A673 (cell line): ENCODE measurements at regions not wholly inside any gene's neighbourhood (a gene's known extent, or its start where the extent isn't known, plus 50 kb on each side); places are given as distances from the start of the nearest gene placed in this dataset.

Source experiments
- EZH2 ChIP-seq: fragments of 200-600 bp; sonication (generic); IDR thresholded peaks from 2 replicates; pipeline ENCODE4 v1.6.1; 2017; ENCODE audit warnings: borderline replicate concordance, low read depth, mild to moderate bottlenecking, mixed read lengths, antibody characterized with exemption, low read length; ENCODE audit not compliant: poor library complexity, severe bottlenecking
- TF ChIP-seq, protein P1 (sequence below): fragments of 300-800, 200-600 bp; sonication (generic); conservative IDR thresholded peaks from 2 replicates; pipeline ENCODE4 v1.5.1; 2017; ENCODE audit warnings: low read depth, mild to moderate bottlenecking, antibody characterized with exemption, low read length, moderate library complexity, mixed read lengths

DNA sequence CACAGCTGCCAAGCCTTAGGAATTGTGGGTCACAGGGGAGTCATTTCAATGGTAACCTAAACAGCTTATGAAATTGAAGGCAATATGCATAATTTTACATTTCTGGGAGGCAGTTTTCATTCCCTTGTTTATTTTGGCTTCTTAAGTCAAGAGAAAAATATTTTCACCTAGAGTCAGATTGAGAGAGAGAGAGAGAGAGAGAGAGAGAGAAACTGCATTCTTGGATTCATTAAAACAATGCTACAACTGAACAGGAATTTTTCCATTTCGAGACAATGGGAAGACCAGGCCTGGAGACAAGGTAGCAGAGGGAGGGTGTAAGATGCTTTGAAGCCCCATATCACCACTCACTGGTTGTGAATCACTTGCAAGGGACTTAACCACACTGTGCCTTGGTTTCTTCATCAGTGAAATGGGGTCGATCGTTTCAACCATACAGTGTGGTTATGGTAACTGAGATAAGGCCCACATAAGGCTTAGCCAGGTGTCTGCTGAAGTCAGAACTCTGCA, 224.7 kb upstream of the IRX3 start:
- TF ChIP-seq EZH2, result no peak
- TF ChIP-seq, protein P1, sequence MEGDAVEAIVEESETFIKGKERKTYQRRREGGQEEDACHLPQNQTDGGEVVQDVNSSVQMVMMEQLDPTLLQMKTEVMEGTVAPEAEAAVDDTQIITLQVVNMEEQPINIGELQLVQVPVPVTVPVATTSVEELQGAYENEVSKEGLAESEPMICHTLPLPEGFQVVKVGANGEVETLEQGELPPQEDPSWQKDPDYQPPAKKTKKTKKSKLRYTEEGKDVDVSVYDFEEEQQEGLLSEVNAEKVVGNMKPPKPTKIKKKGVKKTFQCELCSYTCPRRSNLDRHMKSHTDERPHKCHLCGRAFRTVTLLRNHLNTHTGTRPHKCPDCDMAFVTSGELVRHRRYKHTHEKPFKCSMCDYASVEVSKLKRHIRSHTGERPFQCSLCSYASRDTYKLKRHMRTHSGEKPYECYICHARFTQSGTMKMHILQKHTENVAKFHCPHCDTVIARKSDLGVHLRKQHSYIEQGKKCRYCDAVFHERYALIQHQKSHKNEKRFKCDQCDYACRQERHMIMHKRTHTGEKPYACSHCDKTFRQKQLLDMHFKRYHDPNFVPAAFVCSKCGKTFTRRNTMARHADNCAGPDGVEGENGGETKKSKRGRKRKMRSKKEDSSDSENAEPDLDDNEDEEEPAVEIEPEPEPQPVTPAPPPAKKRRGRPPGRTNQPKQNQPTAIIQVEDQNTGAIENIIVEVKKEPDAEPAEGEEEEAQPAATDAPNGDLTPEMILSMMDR, result no peak
